Cardiac muscle cell (in vitro differentiated cells and primary cell): ENCODE measurements at regions not wholly inside any gene's neighbourhood (a gene's known extent, or its start where the extent isn't known, plus 50 kb on each side); places are given as distances from the start of the nearest gene placed in this dataset.

ENCODE experiments used
- DNase-seq, 2 donors: peaks; one replicate each; pipeline versions ENCODE4 v3.0.0 to v3.0.0-alpha.2; 2010 to 2017; ENCODE audit warnings: low read depth in 1 of 2, low spot score in 1 of 2
- H3K27ac ChIP-seq: fragments of 200-600 bp; sonication (generic); 2 replicates; pipeline ENCODE4 v1.5.1; 2016
- H3K27me3 ChIP-seq: fragments of 200-600 bp; sonication (generic); 2 replicates; pipeline ENCODE4 v1.6.0; 2016; ENCODE audit warnings: control low read depth
- H3K36me3 ChIP-seq: fragments of 200-600 bp; sonication (generic); 2 replicates; pipeline ENCODE4 v1.5.1; 2016; ENCODE audit warnings: control low read depth
- H3K4me1 ChIP-seq: fragments of 200-600 bp; sonication (generic); 2 replicates; pipeline ENCODE4 v1.8.1; 2017; ENCODE audit warnings: low read depth, mild to moderate bottlenecking, mixed run types
- H3K4me3 ChIP-seq: fragments of 200-600 bp; sonication (generic); 2 replicates; pipeline ENCODE4 v1.5.1; 2016; ENCODE audit warnings: mild to moderate bottlenecking
- H3K9me3 ChIP-seq: fragments of 200-600 bp; sonication (generic); 2 replicates; pipeline ENCODE4 v1.5.1; 2017; ENCODE audit warnings: low read depth, mild to moderate bottlenecking, control low read depth
- CTCF ChIP-seq: IDR thresholded peaks from 2 replicates; pipeline ENCODE4 v1.5.1; 2012; ENCODE audit warnings: low read depth, mild to moderate bottlenecking, low read length

GRCh38 chr19:28841531-28841930, 371.4 kb downstream of the UQCRFS1 start:
- no peak overlapping the region for H3K27ac ChIP-seq
- H3K4me3 ChIP-seq: no peak overlapping the region
- no peaks in the 10 kb centered on the region for H3K36me3 ChIP-seq
- H3K9me3 ChIP-seq: no peaks in the 10 kb centered on the region
- no peaks in the 10 kb centered on the region for H3K4me1 ChIP-seq
- TF ChIP-seq CTCF: no peak
- no peaks in the 10 kb centered on the region for H3K27me3 ChIP-seq
- DNase-seq: no peak

- Histone ChIP-seq H3K36me3 (no peaks in the 10 kb centered on the region), H3K27me3 (no peaks in the 10 kb centered on the region), H3K27ac (no peak overlapping the region), H3K4me3 (no peak overlapping the region), H3K9me3 (no peaks in the 10 kb centered on the region), H3K4me1 (no peaks in the 10 kb centered on the region)
- TF ChIP-seq CTCF: no peak
- no peak for DNase-seq
Measured at GRCh38 chr19:28840891-28841290, 372.1 kb downstream of the UQCRFS1 start.

- Histone ChIP-seq H3K27ac (no peak overlapping the region), H3K9me3 (no peaks in the 10 kb centered on the region), H3K4me1 (no peaks in the 10 kb centered on the region), H3K4me3 (no peak overlapping the region), H3K27me3 (no peaks in the 10 kb centered on the region), H3K36me3 (no peaks in the 10 kb centered on the region)
- DNase-seq: no peak
- no peak for TF ChIP-seq CTCF
Measured at GRCh38 chr19:28839455-28839854, 373.5 kb downstream of the UQCRFS1 start.

GRCh38 chr19:28838909-28839308, 374.0 kb downstream of the UQCRFS1 start:
- H3K4me1 ChIP-seq: no peaks in the 10 kb centered on the region
- H3K36me3 ChIP-seq: no peaks in the 10 kb centered on the region
- no peak overlapping the region for H3K4me3 ChIP-seq
- no peaks in the 10 kb centered on the region for H3K9me3 ChIP-seq
- H3K27me3 ChIP-seq: no peaks in the 10 kb centered on the region
- no peak for TF ChIP-seq CTCF
- no peak overlapping the region for H3K27ac ChIP-seq
- DNase-seq: no peak

- no peaks in the 10 kb centered on the region for H3K36me3 ChIP-seq
- no peak overlapping the region for H3K27ac ChIP-seq
- TF ChIP-seq CTCF: no peak
- no peak overlapping the region for H3K4me3 ChIP-seq
- no peak for DNase-seq
- no peaks in the 10 kb centered on the region for H3K4me1 ChIP-seq
- H3K9me3 ChIP-seq: no peaks in the 10 kb centered on the region
- no peaks in the 10 kb centered on the region for H3K27me3 ChIP-seq
Measured at GRCh38 chr19:28836421-28836820, 376.5 kb downstream of the UQCRFS1 start.

- Histone ChIP-seq H3K4me1 (no peaks in the 10 kb centered on the region), H3K27ac (no peak overlapping the region), H3K4me3 (no peak overlapping the region), H3K36me3 (no peaks in the 10 kb centered on the region), H3K27me3 (no peaks in the 10 kb centered on the region), H3K9me3 (no peaks in the 10 kb centered on the region)
- no peak for TF ChIP-seq CTCF
- DNase-seq: no peak
Measured at GRCh38 chr19:28834996-28835395, 378.0 kb downstream of the UQCRFS1 start.
